ENCODE measurements at regions not wholly inside any gene's neighbourhood (a gene's known extent, or its start where the extent isn't known, plus 50 kb on each side); places are given as distances from the start of the nearest gene placed in this dataset.

- no peak for TF ChIP-seq SMC3 (IDR thresholded peaks at IDR 0.05; ENCODE audit: low read depth, low read length)
- no peak for TF ChIP-seq CTCF (IDR thresholded peaks at IDR 0.05)
- no peak for TF ChIP-seq FOXM1 (IDR thresholded peaks at IDR 0.05; ENCODE audit: low read depth)
- no peak for TF ChIP-seq EP300 (IDR thresholded peaks at IDR 0.05; ENCODE audit: borderline replicate concordance in 1 of 2, low read depth in 1 of 2, low read length in 1 of 2)
- no peak for TF ChIP-seq YY1 (IDR thresholded peaks at IDR 0.05; ENCODE audit: low read depth)
- TF ChIP-seq JUND (IDR thresholded peaks at IDR 0.05) = no peak
- no peak for TF ChIP-seq REST (IDR thresholded peaks at IDR 0.05; ENCODE audit: low read depth, low read length)
- TF ChIP-seq RFX5 (IDR thresholded peaks at IDR 0.05; ENCODE audit: low read length) = no peak
Observed at GRCh38 chr11:47899801-47900200, 51.7 kb upstream of the NUP160 start.
